H1 (cell line): ENCODE measurements at regions not wholly inside any gene's neighbourhood (a gene's known extent, or its start where the extent isn't known, plus 50 kb on each side); places are given as distances from the start of the nearest gene placed in this dataset.

Experiments used
- BACH1 ChIP-seq: IDR thresholded peaks from 2 replicates; pipeline ENCODE4 v1.6.1; 2012; ENCODE audit warnings: low read length, improper control_type of control experiment
- CBX5 ChIP-seq: fragments of 300-800, 300-1000 bp; sonication (generic); IDR thresholded peaks from 2 replicates; pipeline ENCODE4 v1.7.1; 2016; ENCODE audit warnings: antibody characterized with exemption, low read length, low read depth
- EGR1 ChIP-seq: IDR thresholded peaks from 2 replicates; pipeline ENCODE4 v1.6.1; 2011; ENCODE audit warnings: low read depth, low read length, borderline replicate concordance
- FOSL1 ChIP-seq: IDR thresholded peaks from 2 replicates; pipeline ENCODE4 v1.6.1; 2011; ENCODE audit warnings: mild to moderate bottlenecking, low read depth, low read length, moderate library complexity; ENCODE audit not compliant: insufficient read depth
- JUND ChIP-seq: IDR thresholded peaks from 2 replicates; pipeline ENCODE4 v1.6.1; 2011; ENCODE audit warnings: mild to moderate bottlenecking, improper control_type of control experiment, low read length
- POLR2A ChIP-seq, 2 experiments: IDR thresholded peaks; 1 replicate in 1 of 2; 2 replicates in 1 of 2; pipeline ENCODE4 v1.6.1; 2011; ENCODE audit warnings: low read depth in 2 of 2, low read length in 2 of 2, mild to moderate bottlenecking in 2 of 2; ENCODE audit errors: control extremely low read depth in 1 of 2
- POLR2AphosphoS5 ChIP-seq: IDR thresholded peaks from 2 replicates; pipeline ENCODE4 v1.6.1; 2011; ENCODE audit warnings: low read depth, low read length
- SIRT6 ChIP-seq: IDR thresholded peaks from one replicate; pipeline ENCODE4 v1.7.1; 2012; ENCODE audit warnings: low read length, inconsistent platforms
- TCF12 ChIP-seq: IDR thresholded peaks from 2 replicates; pipeline ENCODE4 v1.6.1; 2011; ENCODE audit warnings: low read depth, mild to moderate bottlenecking, low read length
- TEAD4 ChIP-seq: IDR thresholded peaks from 2 replicates; pipeline ENCODE4 v1.6.1; 2012; ENCODE audit warnings: low read depth, low read length, inconsistent platforms, mixed read lengths
- TF ChIP-seq, protein P1 (sequence below), 3 experiments: IDR thresholded peaks; 1 replicate in 2 of 3; 2 replicates in 1 of 3; pipeline versions ENCODE4 v1.5.1 to v1.6.1; 2011; ENCODE audit warnings: low read length in 3 of 3, mild to moderate bottlenecking in 3 of 3, inconsistent platforms in 2 of 3, low read depth in 1 of 3, moderate library complexity in 1 of 3; ENCODE audit not compliant: insufficient read depth in 1 of 3; ENCODE audit errors: control extremely low read depth in 1 of 3

- TF ChIP-seq POLR2A (IDR thresholded peaks at IDR 0.05; ENCODE audit: control extremely low read depth in 1 of 2, low read depth in 2 of 2, low read length in 2 of 2) (no peak), EGR1 (no peak), SIRT6 (no peak), JUND (no peak), TEAD4 (no peak), POLR2AphosphoS5 (no peak), TCF12 (no peak), BACH1 (no peak), FOSL1 (no peak), CBX5 (no peak)
- TF ChIP-seq, protein P1, sequence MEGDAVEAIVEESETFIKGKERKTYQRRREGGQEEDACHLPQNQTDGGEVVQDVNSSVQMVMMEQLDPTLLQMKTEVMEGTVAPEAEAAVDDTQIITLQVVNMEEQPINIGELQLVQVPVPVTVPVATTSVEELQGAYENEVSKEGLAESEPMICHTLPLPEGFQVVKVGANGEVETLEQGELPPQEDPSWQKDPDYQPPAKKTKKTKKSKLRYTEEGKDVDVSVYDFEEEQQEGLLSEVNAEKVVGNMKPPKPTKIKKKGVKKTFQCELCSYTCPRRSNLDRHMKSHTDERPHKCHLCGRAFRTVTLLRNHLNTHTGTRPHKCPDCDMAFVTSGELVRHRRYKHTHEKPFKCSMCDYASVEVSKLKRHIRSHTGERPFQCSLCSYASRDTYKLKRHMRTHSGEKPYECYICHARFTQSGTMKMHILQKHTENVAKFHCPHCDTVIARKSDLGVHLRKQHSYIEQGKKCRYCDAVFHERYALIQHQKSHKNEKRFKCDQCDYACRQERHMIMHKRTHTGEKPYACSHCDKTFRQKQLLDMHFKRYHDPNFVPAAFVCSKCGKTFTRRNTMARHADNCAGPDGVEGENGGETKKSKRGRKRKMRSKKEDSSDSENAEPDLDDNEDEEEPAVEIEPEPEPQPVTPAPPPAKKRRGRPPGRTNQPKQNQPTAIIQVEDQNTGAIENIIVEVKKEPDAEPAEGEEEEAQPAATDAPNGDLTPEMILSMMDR (IDR thresholded peaks at IDR 0.05; ENCODE audit: control extremely low read depth in 1 of 3, insufficient read depth in 1 of 3, low read depth in 1 of 3, low read length in 3 of 3) = no peak
These were observed 310.6 kb downstream of the LRRIQ3 start for GRCh38 chr1:73887412-73887811.
